ENCODE measurements at regions not wholly inside any gene's neighbourhood (a gene's known extent, or its start where the extent isn't known, plus 50 kb on each side); places are given as distances from the start of the nearest gene placed in this dataset.

- H3K27ac ChIP-seq (ENCODE audit: low read depth, low read length), result no peak overlapping the region
These were observed 895.2 kb upstream of the USP15 start for GRCh38 chr12:61365001-61365400.

GRCh38 chr12:61367281-61367785 is 892.9 kb upstream of the USP15 start:
- H3K4me3 ChIP-seq (ENCODE audit: low read length), result no peak overlapping the region
- peak; percentile 69 for DNase-seq
- H4K5ac ChIP-seq (ENCODE audit: low read length), result no peak overlapping the region
- no peaks in the 10 kb centered on the region for H3K79me2 ChIP-seq (ENCODE audit: control insufficient read depth, insufficient read depth, low read length)
- H3K4me2 ChIP-seq (ENCODE audit: low read length), result no peak overlapping the region
- no peak overlapping the region for H3K9ac ChIP-seq (ENCODE audit: low read length)
- no peak overlapping the region for H3K18ac ChIP-seq (ENCODE audit: low read length)
- no peak overlapping the region for H3K56ac ChIP-seq (ENCODE audit: low read length)
- no peak overlapping the region for H3K23ac ChIP-seq (ENCODE audit: low read length)
- no peaks in the 10 kb centered on the region for H3K79me1 ChIP-seq (ENCODE audit: low read length)
- H2AK5ac ChIP-seq (ENCODE audit: low read length), result no peak overlapping the region
- H3K27ac ChIP-seq (ENCODE audit: low read depth, low read length), result no peak overlapping the region
- no peak overlapping the region for H3K4ac ChIP-seq (ENCODE audit: low read depth, low read length)
- H2BK5ac ChIP-seq (ENCODE audit: low read length), result no peak overlapping the region
- no CpG with 5 or more reads among the region's 1 CpG for WGBS (ENCODE audit: extremely low coverage, insufficient coverage, low lambda C conversion rate)
- no peaks in the 10 kb centered on the region for H3K4me1 ChIP-seq (ENCODE audit: control insufficient read depth, low read depth, low read length)
- no peak overlapping the region for H2BK120ac ChIP-seq (ENCODE audit: low read depth, low read length)
- H4K8ac ChIP-seq (ENCODE audit: low read depth, low read length), result no peak overlapping the region
- no peaks in the 10 kb centered on the region for H3K27me3 ChIP-seq (ENCODE audit: insufficient read depth, low read length, poor library complexity)
- no peaks in the 10 kb centered on the region for H3K36me3 ChIP-seq (ENCODE audit: control insufficient read depth, insufficient read depth, low read length)
- no peak overlapping the region for H2BK15ac ChIP-seq (replicated peaks; ENCODE audit: low read depth)

More at GRCh38 chr12:61365001-61365400, 895.2 kb upstream of the USP15 start:
- Histone ChIP-seq H3K4me2 (ENCODE audit: low read length) (no peak overlapping the region), H3K27me3 (ENCODE audit: insufficient read depth, low read length, poor library complexity) (no peaks in the 10 kb centered on the region), H2BK15ac (replicated peaks; ENCODE audit: low read depth) (no peak overlapping the region), H3K79me2 (ENCODE audit: control insufficient read depth, insufficient read depth, low read length) (no peaks in the 10 kb centered on the region), H3K4me3 (ENCODE audit: low read length) (no peak overlapping the region), H4K8ac (ENCODE audit: low read depth, low read length) (no peak overlapping the region), H3K4me1 (ENCODE audit: control insufficient read depth, low read depth, low read length) (no peaks in the 10 kb centered on the region), H2BK120ac (ENCODE audit: low read depth, low read length) (no peak overlapping the region), H3K56ac (ENCODE audit: low read length) (no peak overlapping the region), H2BK5ac (ENCODE audit: low read length) (no peak overlapping the region), H3K18ac (ENCODE audit: low read length) (no peak overlapping the region), H3K4ac (ENCODE audit: low read depth, low read length) (no peak overlapping the region), H2AK5ac (ENCODE audit: low read length) (no peak overlapping the region), H3K9ac (ENCODE audit: low read length) (no peak overlapping the region), H4K5ac (ENCODE audit: low read length) (no peak overlapping the region), H3K23ac (ENCODE audit: low read length) (no peak overlapping the region), H3K79me1 (ENCODE audit: low read length) (no peaks in the 10 kb centered on the region), H3K36me3 (ENCODE audit: control insufficient read depth, insufficient read depth, low read length) (no peaks in the 10 kb centered on the region)
- WGBS (ENCODE audit: extremely low coverage, insufficient coverage, low lambda C conversion rate), result no CpG with 5 or more reads among the region's 1 CpG
- no peak for DNase-seq

- no peak overlapping the region for H3K56ac ChIP-seq (ENCODE audit: low read length)
- no peak overlapping the region for H2BK120ac ChIP-seq (ENCODE audit: low read depth, low read length)
- no CpG with 5 or more reads among the region's 4 CpGs for WGBS (ENCODE audit: extremely low coverage, insufficient coverage, low lambda C conversion rate)
- no peaks in the 10 kb centered on the region for H3K4me1 ChIP-seq (ENCODE audit: control insufficient read depth, low read depth, low read length)
- no peak for DNase-seq
- H3K4ac ChIP-seq (ENCODE audit: low read depth, low read length), result no peak overlapping the region
- no peak overlapping the region for H2AK5ac ChIP-seq (ENCODE audit: low read length)
- H4K5ac ChIP-seq (ENCODE audit: low read length), result no peak overlapping the region
- H2BK15ac ChIP-seq (replicated peaks; ENCODE audit: low read depth), result no peak overlapping the region
- no peak overlapping the region for H3K9ac ChIP-seq (ENCODE audit: low read length)
- H3K27me3 ChIP-seq (ENCODE audit: insufficient read depth, low read length, poor library complexity), result no peaks in the 10 kb centered on the region
- no peaks in the 10 kb centered on the region for H3K79me1 ChIP-seq (ENCODE audit: low read length)
- H3K79me2 ChIP-seq (ENCODE audit: control insufficient read depth, insufficient read depth, low read length), result no peaks in the 10 kb centered on the region
- H4K8ac ChIP-seq (ENCODE audit: low read depth, low read length), result no peak overlapping the region
- H3K23ac ChIP-seq (ENCODE audit: low read length), result no peak overlapping the region
- no peak overlapping the region for H3K4me2 ChIP-seq (ENCODE audit: low read length)
- no peaks in the 10 kb centered on the region for H3K36me3 ChIP-seq (ENCODE audit: control insufficient read depth, insufficient read depth, low read length)
- H3K4me3 ChIP-seq (ENCODE audit: low read length), result no peak overlapping the region
- H2BK5ac ChIP-seq (ENCODE audit: low read length), result no peak overlapping the region
- H3K18ac ChIP-seq (ENCODE audit: low read length), result no peak overlapping the region
- no peak overlapping the region for H3K27ac ChIP-seq (ENCODE audit: low read depth, low read length)
These were observed 890.8 kb upstream of the USP15 start for GRCh38 chr12:61369241-61369910.

- H3K4me2 ChIP-seq (ENCODE audit: low read length), result no peak overlapping the region
- H3K18ac ChIP-seq (ENCODE audit: low read length), result no peak overlapping the region
- H3K36me3 ChIP-seq (ENCODE audit: control insufficient read depth, insufficient read depth, low read length), result no peaks in the 10 kb centered on the region
- no peaks in the 10 kb centered on the region for H3K79me1 ChIP-seq (ENCODE audit: low read length)
- H4K8ac ChIP-seq (ENCODE audit: low read depth, low read length), result no peak overlapping the region
- H3K4ac ChIP-seq (ENCODE audit: low read depth, low read length), result no peak overlapping the region
- no peak overlapping the region for H3K27ac ChIP-seq (ENCODE audit: low read depth, low read length)
- DNase-seq, result no peak
- H3K9ac ChIP-seq (ENCODE audit: low read length), result no peak overlapping the region
- no peak overlapping the region for H2AK5ac ChIP-seq (ENCODE audit: low read length)
- WGBS (ENCODE audit: extremely low coverage, insufficient coverage, low lambda C conversion rate), result no CpG with 5 or more reads among the region's 1 CpG
- H3K4me3 ChIP-seq (ENCODE audit: low read length), result no peak overlapping the region
- H2BK5ac ChIP-seq (ENCODE audit: low read length), result no peak overlapping the region
- H3K27me3 ChIP-seq (ENCODE audit: insufficient read depth, low read length, poor library complexity), result no peaks in the 10 kb centered on the region
- no peaks in the 10 kb centered on the region for H3K4me1 ChIP-seq (ENCODE audit: control insufficient read depth, low read depth, low read length)
- H4K5ac ChIP-seq (ENCODE audit: low read length), result no peak overlapping the region
- no peak overlapping the region for H3K56ac ChIP-seq (ENCODE audit: low read length)
- H3K23ac ChIP-seq (ENCODE audit: low read length), result no peak overlapping the region
- no peaks in the 10 kb centered on the region for H3K79me2 ChIP-seq (ENCODE audit: control insufficient read depth, insufficient read depth, low read length)
- no peak overlapping the region for H2BK15ac ChIP-seq (replicated peaks; ENCODE audit: low read depth)
- no peak overlapping the region for H2BK120ac ChIP-seq (ENCODE audit: low read depth, low read length)
These were observed 875.7 kb upstream of the USP15 start for GRCh38 chr12:61384511-61384910.

GRCh38 chr12:61385771-61386170 is 874.4 kb upstream of the USP15 start:
- H4K5ac ChIP-seq (ENCODE audit: low read length), result no peak overlapping the region
- no peaks in the 10 kb centered on the region for H3K79me2 ChIP-seq (ENCODE audit: control insufficient read depth, insufficient read depth, low read length)

GRCh38 chr12:61397668-61398067 is 862.5 kb upstream of the USP15 start:
- H3K27ac ChIP-seq (ENCODE audit: low read depth, low read length), result no peak overlapping the region
- no peak overlapping the region for H4K5ac ChIP-seq (ENCODE audit: low read length)
- no peak overlapping the region for H3K4me2 ChIP-seq (ENCODE audit: low read length)
- H3K56ac ChIP-seq (ENCODE audit: low read length), result no peak overlapping the region
- H2BK120ac ChIP-seq (ENCODE audit: low read depth, low read length), result no peak overlapping the region
- H2BK15ac ChIP-seq (replicated peaks; ENCODE audit: low read depth), result no peak overlapping the region
- H3K4me1 ChIP-seq (ENCODE audit: control insufficient read depth, low read depth, low read length), result no peaks in the 10 kb centered on the region
- no peak overlapping the region for H2AK5ac ChIP-seq (ENCODE audit: low read length)
- no peak for DNase-seq
- no peak overlapping the region for H4K8ac ChIP-seq (ENCODE audit: low read depth, low read length)
- H3K79me2 ChIP-seq (ENCODE audit: control insufficient read depth, insufficient read depth, low read length), result no peaks in the 10 kb centered on the region
- no peak overlapping the region for H3K4me3 ChIP-seq (ENCODE audit: low read length)
- H3K18ac ChIP-seq (ENCODE audit: low read length), result no peak overlapping the region
- H2BK5ac ChIP-seq (ENCODE audit: low read length), result no peak overlapping the region
- no peak overlapping the region for H3K9ac ChIP-seq (ENCODE audit: low read length)
- no peaks in the 10 kb centered on the region for H3K36me3 ChIP-seq (ENCODE audit: control insufficient read depth, insufficient read depth, low read length)
- no peak overlapping the region for H3K23ac ChIP-seq (ENCODE audit: low read length)
- H3K4ac ChIP-seq (ENCODE audit: low read depth, low read length), result no peak overlapping the region
- no peaks in the 10 kb centered on the region for H3K27me3 ChIP-seq (ENCODE audit: insufficient read depth, low read length, poor library complexity)
- H3K79me1 ChIP-seq (ENCODE audit: low read length), result no peaks in the 10 kb centered on the region

More at GRCh38 chr12:61385771-61386170, 874.4 kb upstream of the USP15 start:
- Histone ChIP-seq H2BK15ac (replicated peaks; ENCODE audit: low read depth) (no peak overlapping the region), H3K4ac (ENCODE audit: low read depth, low read length) (no peak overlapping the region), H2BK5ac (ENCODE audit: low read length) (no peak overlapping the region), H3K4me1 (ENCODE audit: control insufficient read depth, low read depth, low read length) (no peaks in the 10 kb centered on the region), H4K8ac (ENCODE audit: low read depth, low read length) (no peak overlapping the region), H3K36me3 (ENCODE audit: control insufficient read depth, insufficient read depth, low read length) (no peaks in the 10 kb centered on the region), H3K56ac (ENCODE audit: low read length) (no peak overlapping the region), H3K18ac (ENCODE audit: low read length) (no peak overlapping the region), H3K23ac (ENCODE audit: low read length) (no peak overlapping the region), H3K4me2 (ENCODE audit: low read length) (no peak overlapping the region), H2BK120ac (ENCODE audit: low read depth, low read length) (no peak overlapping the region), H3K27me3 (ENCODE audit: insufficient read depth, low read length, poor library complexity) (no peaks in the 10 kb centered on the region), H3K79me1 (ENCODE audit: low read length) (no peaks in the 10 kb centered on the region), H3K27ac (ENCODE audit: low read depth, low read length) (no peak overlapping the region), H3K4me3 (ENCODE audit: low read length) (no peak overlapping the region), H3K9ac (ENCODE audit: low read length) (no peak overlapping the region), H2AK5ac (ENCODE audit: low read length) (no peak overlapping the region)
- DNase-seq, result no peak
